H9 (cell line): ENCODE measurements at regions not wholly inside any gene's neighbourhood (a gene's known extent, or its start where the extent isn't known, plus 50 kb on each side); places are given as distances from the start of the nearest gene placed in this dataset.

Source experiments
- DNase-seq: peaks from one replicate; pipeline ENCODE4 v3.0.0-alpha.2; 2017
- H2AFZ ChIP-seq: one replicate; pipeline ENCODE4 v1.6.1; 2013; ENCODE audit warnings: mild to moderate bottlenecking, low read length, control low read depth, moderate library complexity
- H2AK5ac ChIP-seq: 2 replicates; pipeline ENCODE4 v1.6.1; 2013; ENCODE audit warnings: low read length, control low read depth, mixed read lengths; ENCODE audit not compliant: insufficient read length
- H2BK120ac ChIP-seq: one replicate; pipeline ENCODE4 v1.6.1; 2013; ENCODE audit warnings: low read depth, mild to moderate bottlenecking, low read length, control low read depth, inconsistent platforms; ENCODE audit not compliant: poor library complexity, severe bottlenecking
- H2BK12ac ChIP-seq: 2 replicates; pipeline ENCODE4 v1.6.1; 2013; ENCODE audit warnings: low read length, control low read depth, mixed read lengths, low read depth; ENCODE audit not compliant: insufficient read length
- H2BK15ac ChIP-seq: 2 replicates; pipeline ENCODE4 v1.6.1; 2013; ENCODE audit warnings: low read depth, low read length, control low read depth
- H2BK20ac ChIP-seq: one replicate; pipeline ENCODE4 v1.6.1; 2013; ENCODE audit warnings: low read depth, mild to moderate bottlenecking, low read length, control low read depth, inconsistent platforms; ENCODE audit not compliant: poor library complexity, severe bottlenecking
- H2BK5ac ChIP-seq: 2 replicates; pipeline ENCODE4 v1.6.1; 2013; ENCODE audit warnings: low read length, control low read depth, mixed read lengths; ENCODE audit not compliant: insufficient read length
- H3K14ac ChIP-seq: 2 replicates; pipeline ENCODE4 v1.6.1; 2013; ENCODE audit warnings: low read length, control low read depth; ENCODE audit not compliant: insufficient read depth
- H3K18ac ChIP-seq: 2 replicates; pipeline ENCODE4 v1.6.1; 2013; ENCODE audit warnings: low read depth, mild to moderate bottlenecking, mixed read lengths, low read length, control low read depth; ENCODE audit not compliant: insufficient read length
- H3K23ac ChIP-seq: 2 replicates; pipeline ENCODE4 v1.6.1; 2013; ENCODE audit warnings: low read length, control low read depth, mixed read lengths, low read depth; ENCODE audit not compliant: insufficient read length
- H3K23me2 ChIP-seq: 2 replicates; pipeline ENCODE4 v1.6.1; 2013; ENCODE audit warnings: low read depth, mild to moderate bottlenecking, mixed read lengths, low read length, control low read depth; ENCODE audit not compliant: insufficient read length, poor library complexity, severe bottlenecking
- H3K27ac ChIP-seq: 2 replicates; pipeline ENCODE4 v1.5.1; 2013; ENCODE audit warnings: low read length, control low read depth, mixed read lengths, low read depth; ENCODE audit not compliant: insufficient read length
- H3K27me3 ChIP-seq: 2 replicates; pipeline ENCODE4 v1.6.1; 2013; ENCODE audit warnings: low read length, control low read depth, inconsistent platforms; ENCODE audit not compliant: insufficient read depth
- H3K4ac ChIP-seq: 2 replicates; pipeline ENCODE4 v1.6.1; 2013; ENCODE audit warnings: low read depth, mild to moderate bottlenecking, control low read depth, inconsistent platforms, low read length, moderate library complexity
- H3K4me1 ChIP-seq: 2 replicates; pipeline ENCODE4 v1.6.1; 2013; ENCODE audit warnings: low read length, control low read depth, inconsistent platforms; ENCODE audit not compliant: insufficient read depth
- H3K4me2 ChIP-seq: 2 replicates; pipeline ENCODE4 v1.6.1; 2013; ENCODE audit warnings: low read length, control low read depth, mixed read lengths; ENCODE audit not compliant: insufficient read length, insufficient read depth
- H3K56ac ChIP-seq: 2 replicates; pipeline ENCODE4 v1.6.1; 2013; ENCODE audit warnings: low read depth, mild to moderate bottlenecking, mixed read lengths, low read length, control low read depth; ENCODE audit not compliant: insufficient read length
- H3K79me1 ChIP-seq: 2 replicates; pipeline ENCODE4 v1.6.1; 2013; ENCODE audit warnings: low read depth, mild to moderate bottlenecking, moderate library complexity, low read length, control low read depth, inconsistent platforms; ENCODE audit not compliant: insufficient read depth, poor library complexity, severe bottlenecking
- H3K79me2 ChIP-seq: 2 replicates; pipeline ENCODE4 v1.6.1; 2013; ENCODE audit warnings: low read length, control low read depth, inconsistent platforms; ENCODE audit not compliant: insufficient read depth
- H3K9ac ChIP-seq: 2 replicates; pipeline ENCODE4 v1.6.1; 2013; ENCODE audit warnings: low read length, control low read depth, mixed read lengths; ENCODE audit not compliant: insufficient read length; ENCODE audit errors: extremely low read depth
- H3K9me3 ChIP-seq: one replicate; pipeline ENCODE4 v1.6.1; 2013; ENCODE audit warnings: low read depth, low read length, inconsistent platforms; ENCODE audit not compliant: control insufficient read depth
- H3T11ph ChIP-seq: one replicate; pipeline ENCODE4 v1.6.1; 2013; ENCODE audit warnings: mild to moderate bottlenecking, low read length, control low read depth, inconsistent platforms
- H4K20me1 ChIP-seq: one replicate; pipeline ENCODE4 v1.6.1; 2013; ENCODE audit not compliant: control insufficient read depth, insufficient read length, insufficient read depth
- H4K5ac ChIP-seq: 2 replicates; pipeline ENCODE4 v1.6.1; 2013; ENCODE audit warnings: low read depth, mild to moderate bottlenecking, mixed read lengths, low read length, control low read depth; ENCODE audit not compliant: insufficient read length
- H4K8ac ChIP-seq: replicated peaks from 2 replicates; pipeline ENCODE4 v1.6.1; 2013; ENCODE audit warnings: low read length, control low read depth, mixed read lengths, low read depth; ENCODE audit not compliant: insufficient read length
- H4K91ac ChIP-seq: 2 replicates; pipeline ENCODE4 v1.6.1; 2013; ENCODE audit warnings: low read depth, mild to moderate bottlenecking, moderate library complexity, mixed read lengths, low read length, control low read depth; ENCODE audit not compliant: insufficient read length
- H3K27ac Mint-ChIP-seq, 3 experiments: 2 replicates in 2 of 3; 3 replicates in 1 of 3; pipeline ENCODE4 v1.8.0; 2020 to 2021; ENCODE audit warnings: mixed read lengths in 3 of 3, mild to moderate bottlenecking in 1 of 3, moderate library complexity in 1 of 3
- H3K27me3 Mint-ChIP-seq: 2 replicates; pipeline ENCODE4 v1.8.0; 2021; ENCODE audit warnings: low read depth, mild to moderate bottlenecking, moderate library complexity, mixed read lengths
- H3K36me3 Mint-ChIP-seq, 3 experiments: 2 replicates in 2 of 3; 3 replicates in 1 of 3; pipeline ENCODE4 v1.8.0; 2020 to 2021; ENCODE audit warnings: low read depth in 3 of 3, mixed read lengths in 3 of 3; ENCODE audit not compliant: insufficient read depth in 1 of 3
- H3K4me1 Mint-ChIP-seq, 2 experiments: 2 replicates each; pipeline ENCODE4 v1.8.0; 2020; ENCODE audit warnings: mixed read lengths in 2 of 2
- H3K4me3 Mint-ChIP-seq, 2 experiments: 2 replicates in 1 of 2; 3 replicates in 1 of 2; pipeline ENCODE4 v1.8.0; 2020 to 2021; ENCODE audit warnings: mild to moderate bottlenecking in 2 of 2, mixed read lengths in 2 of 2, moderate library complexity in 1 of 2
- H3K9me3 Mint-ChIP-seq, 2 experiments: 2 replicates in 1 of 2; 3 replicates in 1 of 2; pipeline ENCODE4 v1.8.0; 2020; ENCODE audit warnings: mild to moderate bottlenecking in 2 of 2, mixed read lengths in 2 of 2, moderate library complexity in 1 of 2
- WGBS: extraction: QIAGEN DNeasy Blood & Tissue Kit; methylation state at CpG from one replicate; pipeline ENCODE4 v1.1.7; 2013; ENCODE audit warnings: missing lambda C conversion rate, low lambda C conversion rate, mixed read lengths; ENCODE audit not compliant: insufficient read length; ENCODE audit errors: extremely low coverage; 5-methylcytosine and 5-hydroxymethylcytosine counted together
- TF ChIP-seq, protein P1 (sequence below): fragments of 200-600 bp; sonication (generic); conservative IDR thresholded peaks from 3 replicates; pipeline ENCODE4 v1.8.0; 2021; ENCODE audit warnings: antibody characterized with exemption, mild to moderate bottlenecking

DNA sequence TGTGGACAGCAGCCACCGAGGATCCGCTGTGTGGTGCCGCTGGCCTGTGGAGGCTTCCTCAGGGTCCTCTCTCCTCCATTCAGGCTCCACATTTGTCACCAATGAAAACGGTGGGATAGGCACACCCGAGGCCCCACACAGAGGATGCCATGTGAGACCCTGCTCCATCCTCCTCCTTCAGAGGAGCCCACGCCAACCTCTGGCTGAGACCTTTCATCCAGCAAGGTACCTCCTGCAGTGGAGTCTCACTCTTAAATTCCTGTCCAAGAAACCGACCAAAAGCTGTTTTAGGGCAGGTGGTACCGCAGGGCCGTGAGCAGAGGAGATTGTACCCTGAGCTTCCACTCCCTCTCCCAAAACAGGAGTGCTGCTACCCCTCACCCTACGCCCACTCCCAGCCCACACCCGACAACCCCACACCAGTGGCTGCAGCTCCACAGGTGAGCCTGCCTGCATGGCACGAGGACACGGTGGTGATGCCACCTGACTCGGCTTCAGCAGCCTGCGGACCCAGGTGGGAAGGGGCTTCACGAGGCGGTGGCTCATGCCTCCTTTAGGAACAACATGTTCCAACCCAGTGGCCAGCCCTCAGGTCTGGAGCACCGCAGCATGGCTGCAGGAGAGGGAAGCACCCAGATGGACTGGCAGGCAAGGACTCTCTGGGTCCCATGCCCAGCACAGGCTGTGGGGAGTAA, 237.6 kb upstream of the AFDN start:
- Mint-ChIP-seq H3K9me3 (peaks cover 11 to 16% of the 10 kb centered on the region in 2 experiments), H3K4me1 (peaks cover 3 to 8% of the 10 kb centered on the region in 2 experiments; a peak in 2 of 4 replicates), H3K27me3 (no peaks in the 10 kb centered on the region; the same call in 1 of the 2 replicates), H3K27ac (no peak overlapping the region), H3K4me3 (no peak overlapping the region), H3K36me3 (peaks cover 0 to 12% (median 6%) of the 10 kb centered on the region in 3 experiments; a peak in 4 of 7 replicates)
- Histone ChIP-seq H3K23ac (no peak overlapping the region), H3K4ac (no peak overlapping the region), H3K4me2 (no peak overlapping the region), H3K27me3 (no peaks in the 10 kb centered on the region), H3K14ac (no peak overlapping the region), H2BK12ac (no peak overlapping the region), H4K5ac (no peak overlapping the region), H2BK120ac (no peak overlapping the region), H2BK20ac (no peak overlapping the region), H3K23me2 (no peaks in the 10 kb centered on the region), H3K27ac (no peak overlapping the region), H3K18ac (no peak overlapping the region), H2AK5ac (no peak overlapping the region), H2BK5ac (no peak overlapping the region), H4K91ac (no peak overlapping the region), H3K9me3 (no peaks in the 10 kb centered on the region), H3K9ac (no peak overlapping the region), H3K79me2 (no peaks in the 10 kb centered on the region), H3K79me1 (no peaks in the 10 kb centered on the region), H3K4me1 (no peaks in the 10 kb centered on the region), H4K20me1 (no peaks in the 10 kb centered on the region), H3K56ac (no peak overlapping the region), H4K8ac (no peak overlapping the region), H2AFZ (no peak overlapping the region), H3T11ph (no peak overlapping the region), H2BK15ac (no peak overlapping the region)
- WGBS = no CpG with 5 or more reads among the region's 18 CpGs
- TF ChIP-seq, protein P1, sequence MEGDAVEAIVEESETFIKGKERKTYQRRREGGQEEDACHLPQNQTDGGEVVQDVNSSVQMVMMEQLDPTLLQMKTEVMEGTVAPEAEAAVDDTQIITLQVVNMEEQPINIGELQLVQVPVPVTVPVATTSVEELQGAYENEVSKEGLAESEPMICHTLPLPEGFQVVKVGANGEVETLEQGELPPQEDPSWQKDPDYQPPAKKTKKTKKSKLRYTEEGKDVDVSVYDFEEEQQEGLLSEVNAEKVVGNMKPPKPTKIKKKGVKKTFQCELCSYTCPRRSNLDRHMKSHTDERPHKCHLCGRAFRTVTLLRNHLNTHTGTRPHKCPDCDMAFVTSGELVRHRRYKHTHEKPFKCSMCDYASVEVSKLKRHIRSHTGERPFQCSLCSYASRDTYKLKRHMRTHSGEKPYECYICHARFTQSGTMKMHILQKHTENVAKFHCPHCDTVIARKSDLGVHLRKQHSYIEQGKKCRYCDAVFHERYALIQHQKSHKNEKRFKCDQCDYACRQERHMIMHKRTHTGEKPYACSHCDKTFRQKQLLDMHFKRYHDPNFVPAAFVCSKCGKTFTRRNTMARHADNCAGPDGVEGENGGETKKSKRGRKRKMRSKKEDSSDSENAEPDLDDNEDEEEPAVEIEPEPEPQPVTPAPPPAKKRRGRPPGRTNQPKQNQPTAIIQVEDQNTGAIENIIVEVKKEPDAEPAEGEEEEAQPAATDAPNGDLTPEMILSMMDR = no peak
- DNase-seq = no peak
